A549 (cell line): ENCODE measurements at regions not wholly inside any gene's neighbourhood (a gene's known extent, or its start where the extent isn't known, plus 50 kb on each side); places are given as distances from the start of the nearest gene placed in this dataset.

Experiments
- CTCF ChIP-seq: fragments of >200 bp; sonication (Bioruptor Twin); formaldehyde crosslinking; IDR thresholded peaks from 3 replicates; pipeline ENCODE4 v1.5.1; 2016
- E2F6 ChIP-seq: IDR thresholded peaks from 2 replicates; pipeline ENCODE4 v1.6.1; 2012; ENCODE audit warnings: low read depth, borderline replicate concordance
- NR3C1 ChIP-seq: fragments of >200 bp; sonication (Bioruptor Twin); formaldehyde crosslinking; IDR thresholded peaks from 3 replicates; pipeline ENCODE4 v1.6.1; 2017
- POLR2A ChIP-seq: IDR thresholded peaks from 2 replicates; pipeline ENCODE4 v1.6.1; 2012; ENCODE audit warnings: mild to moderate bottlenecking, low read length
- RFX5 ChIP-seq: fragments of 450-650 bp; IDR thresholded peaks from 2 replicates; pipeline ENCODE4 v1.7.1; 2014; ENCODE audit warnings: antibody characterized with exemption, mild to moderate bottlenecking, moderate library complexity
- SMC3 ChIP-seq: fragments of >200 bp; sonication (Bioruptor Twin); formaldehyde crosslinking; IDR thresholded peaks from 3 replicates; pipeline ENCODE4 v1.6.1; 2018; ENCODE audit warnings: inconsistent platforms

- TF ChIP-seq NR3C1 (no peak), POLR2A (no peak), RFX5 (no peak), SMC3 (no peak), CTCF (no peak), E2F6 (no peak)
Observed at GRCh38 chr10:78654047-78654590, 414.6 kb upstream of the ZMIZ1 start.
